ENCODE measurements at regions not wholly inside any gene's neighbourhood (a gene's known extent, or its start where the extent isn't known, plus 50 kb on each side); places are given as distances from the start of the nearest gene placed in this dataset.
"Not testable (repeated sequence)": the region's sequence is repeated elsewhere in the genome, so short reads cannot be mapped to it uniquely, and the experiment has no call there.

DNA sequence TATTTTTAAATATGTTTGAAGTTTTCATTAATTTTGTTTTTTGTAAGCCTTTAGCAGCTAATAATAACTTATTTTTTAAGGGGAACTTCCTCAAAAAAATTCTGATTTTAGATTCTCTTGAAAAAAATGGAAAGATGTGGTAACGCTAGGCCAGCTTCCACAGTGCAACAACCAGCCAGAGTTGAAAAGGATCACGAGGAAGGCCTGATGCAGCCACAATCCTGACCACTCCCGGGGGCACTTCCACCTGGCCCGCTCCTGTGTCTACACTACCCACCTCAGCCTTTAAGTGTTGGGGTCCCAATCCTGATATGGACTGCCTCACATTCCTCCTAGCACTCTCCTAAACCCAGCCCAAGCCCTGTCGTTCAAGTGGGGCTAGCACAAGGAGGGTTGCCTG lies 101.1 kb downstream of the TMEM17 start:
- no peak overlapping the region for H3K4me3 ChIP-seq (ENCODE audit: low read length)
- no peak for TF ChIP-seq ZNF274 (IDR thresholded peaks at IDR 0.05; ENCODE audit: low read depth, low read length)

DNA sequence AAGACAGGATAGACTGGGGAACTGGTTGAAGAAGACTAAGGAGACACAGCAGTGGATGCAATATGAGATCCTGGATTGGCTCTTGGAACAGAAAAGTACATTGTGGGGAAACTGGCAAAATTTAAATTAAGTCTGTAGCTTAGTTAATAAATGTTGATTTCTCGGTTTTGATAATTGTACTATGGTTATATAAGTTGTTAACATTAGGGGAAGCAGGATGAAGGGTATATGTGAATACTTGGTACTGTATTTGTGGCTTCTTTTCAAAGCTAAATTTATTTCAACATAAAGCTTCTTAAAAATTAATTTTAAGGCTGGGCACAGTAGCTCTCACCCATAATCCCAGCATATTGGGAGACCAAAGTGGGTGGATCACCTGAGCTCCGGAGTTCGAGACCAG lies 103.8 kb downstream of the TMEM17 start:
- H3K4me3 ChIP-seq (ENCODE audit: low read length): no peak overlapping the region
- TF ChIP-seq ZNF274 (IDR thresholded peaks at IDR 0.05; ENCODE audit: low read depth, low read length): no peak

DNA sequence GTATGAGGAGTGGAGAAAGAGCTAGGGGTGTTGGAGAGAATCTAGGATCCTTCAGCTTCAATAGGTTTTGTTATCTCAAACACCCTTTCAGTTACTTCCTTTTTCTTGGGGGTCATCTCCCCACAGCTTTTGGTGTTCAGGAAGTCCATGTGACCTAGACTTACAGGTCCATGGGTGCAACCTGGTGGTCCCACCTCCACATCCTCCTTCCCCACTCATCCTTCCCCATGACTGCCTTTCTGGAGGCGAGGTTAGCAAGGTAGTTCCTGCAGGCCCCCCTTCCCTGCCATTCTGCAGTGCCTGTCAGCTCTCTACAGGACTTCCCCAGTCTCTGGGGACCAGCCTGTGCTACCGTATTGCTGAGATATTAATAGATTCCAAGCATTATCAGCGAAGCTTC lies 107.6 kb downstream of the TMEM17 start:
- no peak for TF ChIP-seq ZNF274 (IDR thresholded peaks at IDR 0.05; ENCODE audit: low read depth, low read length)
- no peak overlapping the region for H3K4me3 ChIP-seq (ENCODE audit: low read length)

DNA sequence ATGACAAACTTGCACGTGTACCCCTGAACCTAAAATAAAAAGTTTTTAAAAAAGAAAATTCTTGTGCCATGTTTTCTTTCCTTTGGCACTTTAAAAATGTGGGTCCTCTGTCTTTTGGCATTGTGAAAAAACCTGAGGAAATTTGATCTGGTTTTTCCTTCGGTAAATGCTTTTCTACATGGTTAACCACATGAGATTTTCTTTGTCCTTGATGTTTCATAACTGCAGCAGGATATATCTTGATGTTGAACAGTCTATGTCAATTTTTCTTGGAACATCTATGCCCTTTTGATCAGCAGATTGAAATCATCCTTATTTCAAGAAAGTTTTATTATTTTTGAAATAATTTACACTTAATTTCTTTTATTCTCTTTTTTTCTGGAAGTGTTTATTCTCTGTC lies 109.1 kb downstream of the TMEM17 start:
- no peak overlapping the region for H3K4me3 ChIP-seq (ENCODE audit: low read length)
- no peak for TF ChIP-seq ZNF274 (IDR thresholded peaks at IDR 0.05; ENCODE audit: low read depth, low read length)

DNA sequence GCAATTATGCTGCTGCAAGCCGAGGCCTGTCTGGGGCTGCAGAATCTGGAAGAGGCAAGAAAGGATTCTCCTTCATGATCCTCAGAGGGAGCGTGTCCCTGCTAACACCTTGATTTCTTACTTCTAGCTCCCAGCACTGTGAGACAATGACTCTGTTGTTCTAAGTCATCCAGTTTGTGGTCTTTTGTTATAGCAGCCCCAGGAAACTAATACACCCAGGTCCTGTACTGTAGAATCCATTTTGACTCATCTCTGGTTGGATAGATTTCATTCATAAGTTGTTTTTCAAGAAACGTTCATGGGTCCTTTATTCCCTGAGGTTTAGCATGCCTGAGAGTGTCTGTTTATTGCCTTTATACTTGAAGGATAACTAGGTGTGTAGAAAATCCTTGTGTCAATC lies 112.7 kb downstream of the TMEM17 start:
- no peak overlapping the region for H3K4me3 ChIP-seq (ENCODE audit: low read length)
- no peak for TF ChIP-seq ZNF274 (IDR thresholded peaks at IDR 0.05; ENCODE audit: low read depth, low read length)

DNA sequence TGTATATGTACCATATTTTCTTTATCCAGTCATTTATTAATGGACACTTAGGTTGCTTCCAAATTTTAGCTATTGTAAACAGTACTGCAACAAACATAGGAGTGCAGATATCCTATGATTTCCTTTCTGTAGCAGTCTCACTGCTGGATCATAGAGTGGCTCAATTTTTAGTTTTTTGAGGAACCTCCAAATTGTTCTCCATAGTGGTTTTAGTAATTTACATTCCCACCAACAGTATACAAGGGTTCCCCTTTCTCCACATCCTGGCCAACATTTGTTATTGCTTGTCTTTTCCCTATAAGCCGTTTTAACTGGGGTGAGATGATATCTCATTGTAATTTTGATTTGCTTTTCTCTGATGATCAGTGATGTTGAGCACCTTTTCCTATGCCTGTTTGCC lies 114.3 kb downstream of the TMEM17 start:
- H3K4me3 ChIP-seq (ENCODE audit: low read length): no peak overlapping the region
- TF ChIP-seq ZNF274 (IDR thresholded peaks at IDR 0.05; ENCODE audit: low read depth, low read length): no peak

DNA sequence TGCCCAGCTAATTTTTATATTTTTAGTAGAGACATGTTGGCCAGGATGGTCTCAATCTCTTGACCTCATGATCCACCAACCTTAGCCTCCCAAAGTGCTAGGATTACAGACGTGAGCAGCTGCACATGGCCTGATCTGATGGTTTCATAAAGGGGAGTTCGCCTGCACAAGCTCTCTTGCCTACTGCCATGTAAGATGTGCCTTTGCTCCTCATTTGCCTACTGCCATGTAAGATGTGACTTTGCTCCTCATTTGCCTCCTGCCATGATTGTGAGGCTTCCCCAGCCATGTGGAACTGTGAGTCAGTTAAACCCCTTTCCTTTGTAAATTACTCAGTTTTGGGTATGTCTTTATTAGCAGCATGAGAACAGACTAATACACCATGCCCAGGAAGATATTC lies 119.6 kb downstream of the TMEM17 start:
- H3K4me3 ChIP-seq (ENCODE audit: low read length): not testable (repeated sequence)

DNA sequence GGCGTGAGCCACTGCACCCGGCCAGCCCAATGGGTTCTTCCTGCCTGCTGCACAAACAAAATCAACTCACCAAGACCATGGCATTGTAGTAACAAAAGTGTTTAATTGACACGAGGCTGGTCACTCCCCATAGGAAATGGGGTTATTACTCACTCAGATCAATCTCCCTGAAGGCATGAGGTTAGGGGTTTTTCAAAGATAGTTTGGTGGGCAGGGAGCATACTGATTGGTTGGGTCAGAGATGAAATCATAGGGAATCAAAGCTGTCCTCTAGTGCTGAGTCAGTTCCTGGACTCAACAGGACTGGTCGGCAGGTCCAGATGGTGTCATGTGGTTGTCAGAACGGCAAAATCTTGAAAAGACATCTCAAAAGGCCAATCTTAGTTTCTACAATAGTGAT lies 122.1 kb downstream of the TMEM17 start:
- no peak overlapping the region for H3K4me3 ChIP-seq (ENCODE audit: low read length)
- TF ChIP-seq ZNF274 (IDR thresholded peaks at IDR 0.05; ENCODE audit: low read depth, low read length): no peak

DNA sequence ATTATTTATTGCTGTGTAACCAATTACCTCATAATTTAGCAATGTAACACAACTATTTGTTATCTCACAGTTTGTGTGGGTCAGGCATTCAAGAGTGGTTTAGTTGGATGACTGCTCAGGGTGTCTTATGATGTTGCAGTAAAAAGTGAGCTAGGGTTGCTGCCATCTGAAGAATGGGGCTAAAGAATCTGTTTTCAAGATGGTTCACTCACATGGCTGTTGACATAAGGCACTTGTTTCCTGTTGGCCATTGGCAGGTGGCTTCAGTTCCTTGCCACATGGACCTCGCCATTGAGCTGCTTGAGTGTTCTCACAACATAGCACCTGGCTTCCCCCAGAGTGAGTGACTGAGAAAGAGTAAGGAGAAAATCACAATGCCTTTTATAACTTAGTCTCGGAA lies 123.2 kb downstream of the TMEM17 start:
- no peak overlapping the region for H3K4me3 ChIP-seq (ENCODE audit: low read length)
- no peak for TF ChIP-seq ZNF274 (IDR thresholded peaks at IDR 0.05; ENCODE audit: low read depth, low read length)

DNA sequence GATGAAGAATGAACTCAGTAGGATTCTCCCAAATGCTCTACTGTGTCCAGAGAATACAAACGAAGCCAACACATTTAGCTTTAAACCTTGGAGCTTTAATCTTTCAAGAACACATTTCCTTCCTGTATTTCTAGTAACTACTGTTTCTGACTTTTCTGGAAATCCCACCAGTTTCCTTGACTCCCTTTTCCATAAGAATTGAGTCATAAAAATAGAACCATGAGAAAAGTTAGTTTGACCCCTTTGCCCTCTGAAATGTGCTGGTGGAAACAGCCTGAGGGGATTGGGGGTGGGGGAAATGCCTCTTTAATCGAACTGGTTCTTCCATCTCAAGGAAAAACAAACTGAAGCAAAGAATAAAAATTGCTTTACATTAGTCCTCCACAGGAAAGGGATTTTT lies 123.9 kb downstream of the TMEM17 start:
- TF ChIP-seq ZNF274 (IDR thresholded peaks at IDR 0.05; ENCODE audit: low read depth, low read length): no peak
- no peak overlapping the region for H3K4me3 ChIP-seq (ENCODE audit: low read length)

DNA sequence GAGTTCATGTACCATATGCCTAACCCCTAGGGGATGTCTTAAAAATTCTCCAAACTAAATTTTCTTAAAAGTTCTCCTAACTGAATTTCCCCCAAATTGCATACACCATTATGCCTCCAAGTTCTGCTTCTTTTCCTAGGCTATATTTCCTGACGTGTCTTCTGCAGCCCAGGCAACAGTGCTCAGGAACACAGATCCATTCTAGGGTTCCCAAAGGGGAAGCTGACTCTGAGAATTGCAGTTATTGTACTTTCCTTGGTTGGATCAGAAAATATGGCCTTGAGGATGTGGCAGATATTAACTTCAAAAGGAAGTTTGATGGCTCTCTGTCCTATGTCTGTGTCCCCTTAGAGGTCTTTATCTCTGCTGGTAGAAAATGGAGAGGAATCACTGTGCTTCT lies 124.3 kb downstream of the TMEM17 start:
- H3K4me3 ChIP-seq (ENCODE audit: low read length): no peak overlapping the region
- no peak for TF ChIP-seq ZNF274 (IDR thresholded peaks at IDR 0.05; ENCODE audit: low read depth, low read length)

DNA sequence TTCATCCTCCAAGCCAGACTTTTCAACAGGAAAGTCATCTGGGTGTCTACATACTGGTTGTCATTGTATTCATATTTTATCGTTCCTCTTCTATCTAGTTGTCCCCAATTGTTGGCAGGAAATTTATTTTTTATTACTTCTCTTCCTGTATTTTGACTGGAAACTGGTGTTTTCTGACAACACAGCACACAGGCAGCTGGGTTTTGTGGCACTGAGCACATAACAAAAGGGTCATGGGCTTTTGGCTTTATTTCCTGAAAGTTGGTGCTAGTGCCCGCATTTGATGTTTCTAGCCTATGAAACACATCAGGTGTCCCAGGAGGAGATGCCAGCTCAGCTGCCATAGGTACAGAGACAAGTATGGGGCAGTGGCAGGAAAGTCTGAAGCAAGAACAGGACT lies 126.4 kb downstream of the TMEM17 start:
- no peak overlapping the region for H3K4me3 ChIP-seq (ENCODE audit: low read length)
- no peak for TF ChIP-seq ZNF274 (IDR thresholded peaks at IDR 0.05; ENCODE audit: low read depth, low read length)

DNA sequence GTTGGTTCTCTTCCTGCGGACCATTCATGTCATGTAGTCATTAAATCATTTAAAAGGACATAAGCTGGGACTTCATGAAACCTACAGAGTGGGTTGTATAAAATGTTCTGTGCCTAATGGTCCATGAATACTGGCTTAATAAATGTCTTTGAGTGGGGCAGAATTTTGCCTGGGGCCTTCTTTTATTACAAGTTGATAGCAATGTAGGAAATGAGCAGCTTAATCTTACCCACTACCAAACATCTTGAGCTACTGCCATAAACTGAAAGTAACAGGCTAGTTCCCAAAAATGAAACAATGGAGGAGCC lies 130.9 kb downstream of the TMEM17 start:
- H3K4me3 ChIP-seq (ENCODE audit: low read length): no peak overlapping the region
- no peak for TF ChIP-seq ZNF274 (IDR thresholded peaks at IDR 0.05; ENCODE audit: low read depth, low read length)

DNA sequence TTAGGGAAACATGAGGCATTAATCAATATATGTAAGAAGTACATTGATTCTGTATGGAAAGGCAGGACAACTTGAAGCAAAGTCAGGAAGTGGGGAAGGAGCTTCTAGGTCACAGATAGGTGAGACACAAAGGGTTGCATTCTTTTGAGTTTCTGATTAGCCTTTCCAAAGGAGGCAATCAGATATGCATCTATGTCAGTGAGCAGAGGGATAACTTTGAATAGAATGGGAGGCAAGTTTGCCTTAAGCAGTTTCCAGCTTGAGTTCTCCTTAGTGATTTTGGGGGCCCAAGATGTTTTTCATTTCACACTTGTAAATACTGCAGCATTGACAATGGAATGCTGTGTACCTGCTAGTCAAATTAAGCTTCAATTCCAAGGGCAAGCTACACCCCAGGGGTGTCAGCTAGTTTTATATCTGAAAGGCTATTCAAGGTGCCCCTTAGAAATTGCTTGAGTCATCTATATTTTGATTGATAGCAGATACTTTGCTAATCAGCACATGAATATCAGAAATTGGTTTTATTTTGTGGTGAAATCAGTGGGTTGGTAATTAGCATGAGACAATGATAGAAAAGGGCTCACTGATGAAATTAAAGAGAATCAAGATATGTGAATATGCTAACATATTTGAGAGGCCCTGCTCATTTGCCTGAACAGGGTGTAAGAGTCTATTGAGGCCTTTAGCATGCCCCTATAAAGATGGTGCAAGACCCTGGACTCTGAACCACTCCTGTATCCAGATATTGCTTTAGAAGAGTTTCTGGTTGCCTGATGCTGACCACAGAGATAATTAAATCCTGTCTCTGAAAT lies 131.5 kb downstream of the TMEM17 start:
- TF ChIP-seq ZNF274 (IDR thresholded peaks at IDR 0.05; ENCODE audit: low read depth, low read length): no peak
- no peak overlapping the region for H3K4me3 ChIP-seq (ENCODE audit: low read length)

DNA sequence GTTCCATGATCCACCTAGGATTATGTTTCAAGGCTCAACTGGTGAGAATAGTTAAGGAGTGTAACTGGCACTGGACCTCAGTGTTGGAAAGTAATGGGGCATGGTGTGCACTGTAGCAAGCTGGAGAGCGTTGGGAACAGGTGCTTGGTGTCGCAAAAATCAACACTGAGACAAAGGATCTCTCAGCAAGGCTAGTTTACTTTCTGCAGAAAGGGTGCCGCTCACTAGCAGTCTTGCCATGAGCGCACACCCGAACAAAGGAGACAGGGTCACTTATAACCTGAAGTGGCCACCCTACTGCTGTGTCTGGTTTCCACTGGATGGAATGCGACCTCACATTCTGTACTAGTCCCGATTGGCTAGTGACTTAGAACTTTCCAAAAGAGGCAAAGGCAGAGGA lies 133.2 kb downstream of the TMEM17 start:
- TF ChIP-seq ZNF274 (IDR thresholded peaks at IDR 0.05; ENCODE audit: low read depth, low read length): no peak
- H3K4me3 ChIP-seq (ENCODE audit: low read length): no peak overlapping the region

All from GM08714 (cell line).